AG09319 (cell line): ENCODE measurements at regions not wholly inside any gene's neighbourhood (a gene's known extent, or its start where the extent isn't known, plus 50 kb on each side); places are given as distances from the start of the nearest gene placed in this dataset.

Experiments
- DNase-seq: peaks from one replicate; pipeline ENCODE4 v3.0.0-alpha.2; 2010; ENCODE audit warnings: low read depth; ENCODE audit errors: extremely low read depth
- CTCF ChIP-seq: IDR thresholded peaks from 2 replicates; pipeline ENCODE4 v1.5.1; 2011; ENCODE audit warnings: low read depth, mild to moderate bottlenecking, inconsistent platforms, low read length, moderate library complexity

GRCh38 chr12:45637706-45638105 lies 91.8 kb upstream of the ARID2 start:
- no peak for DNase-seq
- TF ChIP-seq CTCF, result no peak

GRCh38 chr12:45638386-45638785 lies 91.1 kb upstream of the ARID2 start:
- TF ChIP-seq CTCF, result no peak
- no peak for DNase-seq

GRCh38 chr12:45644541-45644940 lies 85.0 kb upstream of the ARID2 start:
- DNase-seq, result no peak
- no peak for TF ChIP-seq CTCF

GRCh38 chr12:45646851-45647581 lies 82.5 kb upstream of the ARID2 start:
- no peak for TF ChIP-seq CTCF
- DNase-seq, result no peak

GRCh38 chr12:45648070-45648469 lies 81.4 kb upstream of the ARID2 start:
- no peak for TF ChIP-seq CTCF
- DNase-seq, result no peak

- no peak for DNase-seq
- TF ChIP-seq CTCF, result no peak
Measured at GRCh38 chr12:45651029-45651428, 78.5 kb upstream of the ARID2 start.

- DNase-seq, result no peak
- no peak for TF ChIP-seq CTCF
Measured at GRCh38 chr12:45654002-45654665, 75.4 kb upstream of the ARID2 start.
